Fibroblast of peridontal ligament (primary cell): ENCODE measurements at regions not wholly inside any gene's neighbourhood (a gene's known extent, or its start where the extent isn't known, plus 50 kb on each side); places are given as distances from the start of the nearest gene placed in this dataset.

Experiments
- DNase-seq: peaks from one replicate; pipeline ENCODE4 v3.0.0-alpha.2; 2010; ENCODE audit errors: extremely low read depth

DNA sequence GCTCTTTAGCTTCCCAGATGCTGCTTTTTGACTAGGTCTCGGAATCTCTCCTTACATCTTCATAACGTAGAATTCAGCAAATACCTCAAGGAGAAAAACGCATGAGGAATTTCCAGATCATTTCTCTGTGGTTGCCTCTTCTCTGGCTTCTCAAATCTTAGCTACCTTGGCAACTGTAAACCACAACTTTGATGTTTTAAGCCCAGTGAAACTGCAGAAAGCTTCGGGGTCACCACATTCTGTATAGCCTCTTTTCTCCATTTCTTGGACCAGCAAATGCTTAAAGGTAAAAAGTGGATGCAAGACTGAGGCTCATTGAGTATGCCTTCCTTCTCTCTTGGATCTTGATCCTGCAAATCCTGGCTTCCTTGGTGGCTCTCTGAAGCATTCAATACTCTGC, 125.5 kb upstream of the FBXL4 start:
- no peak for DNase-seq

GRCh38 chr6:99066044-99066443, 118.3 kb upstream of the FBXL4 start:
- no peak for DNase-seq

DNA sequence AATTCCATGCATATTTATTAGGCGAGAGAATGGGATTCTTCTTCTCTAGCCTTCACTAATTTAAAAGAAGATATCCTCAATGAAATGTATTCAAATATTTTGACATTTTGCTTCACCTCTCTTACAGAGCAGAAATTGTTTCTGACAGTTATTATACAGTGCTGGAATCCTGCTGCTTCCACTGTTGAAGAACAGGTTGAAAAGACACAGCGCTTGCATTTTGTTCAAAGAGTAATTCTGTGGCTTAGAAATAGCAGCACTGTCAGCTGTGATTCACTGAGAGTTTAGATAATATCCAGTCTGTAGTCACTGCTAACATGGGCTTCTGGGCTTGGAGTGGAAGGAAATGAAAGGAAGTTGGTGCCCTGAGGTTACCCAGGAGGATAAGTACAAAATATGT, 117.1 kb upstream of the FBXL4 start:
- DNase-seq = no peak

- no peak for DNase-seq
Observed at GRCh38 chr6:99036672-99037071, 88.9 kb upstream of the FBXL4 start.

DNA sequence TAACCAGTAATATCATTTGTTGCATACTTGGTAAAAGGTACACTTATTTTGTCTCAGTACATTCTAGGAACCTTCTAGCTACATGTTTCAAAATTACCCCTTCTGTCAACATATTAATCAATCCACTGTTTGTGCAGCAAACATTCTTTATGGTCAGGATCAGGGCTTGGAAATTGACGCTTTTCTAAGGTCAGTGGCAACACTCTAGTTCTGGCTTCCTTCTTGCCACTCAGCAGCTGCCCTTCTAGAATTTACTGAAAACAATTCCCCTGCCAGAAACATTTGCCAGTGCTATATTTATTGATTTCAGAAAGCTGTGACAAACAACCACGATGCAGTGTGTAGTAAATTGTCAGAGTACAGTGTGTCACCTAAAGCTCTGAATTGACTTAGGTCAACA, 84.7 kb upstream of the FBXL4 start:
- no peak for DNase-seq

DNA sequence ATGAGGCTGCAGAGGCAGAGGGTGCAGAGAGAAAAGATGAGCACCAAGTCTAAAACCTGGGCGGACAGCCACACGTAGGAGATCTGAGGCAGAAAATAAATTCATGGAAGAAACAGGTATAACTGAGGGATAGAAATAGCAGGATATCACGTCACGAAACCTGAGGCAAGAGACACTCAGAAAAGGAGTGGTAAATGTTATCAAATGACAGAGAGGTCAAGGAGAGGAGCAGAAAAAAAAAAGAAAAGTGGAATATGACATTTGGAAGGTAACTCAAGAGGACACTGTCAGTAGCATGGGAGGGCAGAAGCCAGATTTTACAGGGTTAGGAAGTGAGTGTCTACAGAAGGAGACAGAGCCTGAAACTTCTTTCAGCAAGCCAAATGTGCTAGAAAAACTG, 84.2 kb upstream of the FBXL4 start:
- no peak for DNase-seq

- no peak for DNase-seq
Observed at GRCh38 chr6:99030915-99031314, 83.2 kb upstream of the FBXL4 start.

- no peak for DNase-seq
Observed at GRCh38 chr6:99026135-99026534, 78.4 kb upstream of the FBXL4 start.

GRCh38 chr6:99024089-99024488, 76.3 kb upstream of the FBXL4 start:
- DNase-seq = no peak

- no peak for DNase-seq
Observed at GRCh38 chr6:99022039-99022609, 74.4 kb upstream of the FBXL4 start.

DNA sequence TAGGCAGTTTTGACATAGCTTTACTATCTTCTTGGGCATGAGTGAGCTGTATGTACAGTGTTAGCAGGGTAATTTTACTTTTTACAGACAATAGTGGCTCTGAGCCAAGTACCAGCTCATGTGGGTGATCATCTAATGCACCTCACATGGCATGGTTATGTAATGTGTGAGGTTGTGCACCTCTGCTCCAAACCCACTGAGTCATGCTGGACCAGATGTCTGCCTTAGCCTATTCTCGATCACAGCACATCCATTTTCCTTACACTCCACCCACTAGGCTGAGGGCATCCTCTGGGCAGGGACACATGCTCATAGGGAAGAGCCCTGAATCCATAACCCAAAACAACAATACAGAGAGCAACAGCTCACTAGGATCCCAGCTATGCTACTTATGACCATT, 71.6 kb upstream of the FBXL4 start:
- peak; percentile 33 for DNase-seq

DNA sequence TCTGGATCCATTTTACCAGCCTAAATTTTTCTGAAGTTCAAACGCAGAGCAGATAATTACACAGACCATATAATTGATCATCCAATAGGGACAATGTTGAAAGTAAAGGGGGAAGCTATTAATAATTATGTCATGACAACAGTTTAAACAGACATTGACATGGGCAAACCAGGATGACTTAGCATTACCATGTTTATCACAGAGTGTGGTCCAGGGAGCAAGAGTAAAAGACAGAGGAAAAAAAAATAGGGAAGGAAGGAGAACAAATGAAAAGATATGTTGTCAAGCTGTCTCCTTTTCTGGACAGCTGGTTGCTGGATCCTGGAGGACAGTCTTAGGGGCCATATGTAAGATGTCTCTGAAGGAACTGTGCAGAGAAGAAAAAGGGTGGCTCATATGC, 69.4 kb upstream of the FBXL4 start:
- no peak for DNase-seq

GRCh38 chr6:99016355-99016754, 68.6 kb upstream of the FBXL4 start:
- DNase-seq = peak; percentile 70

GRCh38 chr6:99014061-99014460, 66.3 kb upstream of the FBXL4 start:
- DNase-seq = peak; percentile 9

- DNase-seq = no peak
Observed at GRCh38 chr6:99013661-99014060, 65.9 kb upstream of the FBXL4 start.

DNA sequence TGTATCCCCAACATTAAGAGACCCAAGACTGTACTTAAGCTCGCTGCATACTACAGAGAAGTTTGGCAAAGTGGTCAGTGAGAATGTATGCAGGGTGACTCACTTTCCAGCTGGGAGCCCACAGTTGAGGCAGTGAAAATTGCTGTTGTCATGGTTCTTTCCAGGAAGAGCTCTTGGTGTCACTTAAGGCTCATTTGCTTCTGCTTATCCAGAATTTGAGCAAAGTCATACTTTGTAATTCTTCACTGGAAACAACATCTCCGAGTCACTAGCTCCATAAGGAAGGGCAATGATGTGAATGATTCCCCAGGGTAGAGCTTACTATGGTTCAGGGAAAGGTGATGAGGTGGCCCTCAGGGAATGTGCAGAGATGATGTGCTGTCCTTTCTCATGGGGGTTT, 65.4 kb upstream of the FBXL4 start:
- DNase-seq = peak; percentile 93

- DNase-seq = peak; percentile 10
Observed at GRCh38 chr6:99011151-99011550, 63.4 kb upstream of the FBXL4 start.

- no peak for DNase-seq
Observed at GRCh38 chr6:99002831-99003230, 55.1 kb upstream of the FBXL4 start.

GRCh38 chr6:98998103-98998502, 50.4 kb upstream of the FBXL4 start:
- DNase-seq = no peak
